Natural killer cell (primary cell): ENCODE measurements at regions not wholly inside any gene's neighbourhood (a gene's known extent, or its start where the extent isn't known, plus 50 kb on each side); places are given as distances from the start of the nearest gene placed in this dataset.

Experiments
- ATAC-seq, 3 donors: fragments of 150-1000 bp in 2 of 3; fragments of 200-7000 bp in 1 of 3; cut with Tn5 transposase; 1 replicate in 1 of 3; 2 replicates in 2 of 3; pipeline ENCODE4 v1.10.0; 2021; ENCODE audit warnings: mild to moderate bottlenecking in 2 of 3, moderate library complexity in 2 of 3
- DNase-seq, 2 donors: peaks; one replicate each; pipeline versions ENCODE4 v3.0.0 to v3.0.0-alpha.2; 2013 to 2021; ENCODE audit warnings: mixed read lengths in 1 of 2
- H3K27ac ChIP-seq: one replicate; pipeline ENCODE4 v1.5.1; 2013; ENCODE audit warnings: mild to moderate bottlenecking, low read length
- H3K27me3 ChIP-seq: one replicate; pipeline ENCODE4 v1.6.1; 2013; ENCODE audit warnings: low read length; ENCODE audit not compliant: control insufficient read depth, insufficient read depth
- H3K36me3 ChIP-seq: one replicate; pipeline ENCODE4 v1.6.1; 2013; ENCODE audit warnings: low read length; ENCODE audit not compliant: control insufficient read depth, insufficient read depth
- H3K4me1 ChIP-seq: one replicate; pipeline ENCODE4 v1.6.1; 2013; ENCODE audit warnings: low read length; ENCODE audit not compliant: control insufficient read depth, insufficient read depth
- H3K4me3 ChIP-seq: one replicate; pipeline ENCODE4 v1.5.1; 2013; ENCODE audit warnings: low read length
- H3K9me3 ChIP-seq: one replicate; pipeline ENCODE4 v1.6.1; 2013; ENCODE audit warnings: low read length; ENCODE audit not compliant: control insufficient read depth, insufficient read depth
- H3K27ac Mint-ChIP-seq, 2 donors: one replicate each; pipeline ENCODE4 v1.8.0; 2022; ENCODE audit warnings: mild to moderate bottlenecking in 2 of 2, mixed read lengths in 2 of 2, moderate library complexity in 1 of 2
- H3K27me3 Mint-ChIP-seq, 2 donors: one replicate each; pipeline ENCODE4 v1.8.0; 2022; ENCODE audit warnings: low read depth in 2 of 2, mixed read lengths in 2 of 2
- H3K36me3 Mint-ChIP-seq: one replicate; pipeline ENCODE4 v1.8.0; 2022; ENCODE audit warnings: mixed read lengths
- H3K4me1 Mint-ChIP-seq, 2 donors: one replicate each; pipeline ENCODE4 v1.8.0; 2022; ENCODE audit warnings: mixed read lengths in 2 of 2
- H3K4me3 Mint-ChIP-seq: one replicate; pipeline ENCODE4 v1.8.0; 2022; ENCODE audit warnings: mild to moderate bottlenecking, moderate library complexity, mixed read lengths
- H3K9me3 Mint-ChIP-seq, 2 donors: one replicate each; pipeline ENCODE4 v1.8.0; 2022; ENCODE audit warnings: mixed read lengths in 2 of 2
- CTCF ChIP-seq: fragments of 200-600 bp; IDR thresholded peaks from one replicate; pipeline ENCODE4 v1.8.0; 2022; ENCODE audit warnings: antibody characterized with exemption
- WGBS: methylation state at CpG from one replicate; pipeline ENCODE4 v1.1.7; 2013; ENCODE audit warnings: missing lambda C conversion rate; ENCODE audit not compliant: insufficient coverage; 5-methylcytosine and 5-hydroxymethylcytosine counted together
- intact Hi-C: fragments of 100-400 bp; cut with micrococcal nuclease; formaldehyde crosslinking; loops from one replicate; pipeline ENCODE4 v1.14.2; 2022

- ATAC-seq (peak; percentile 58 to 84 (median 75)), DNase-seq (peak; percentile 40 to 69)
- TF ChIP-seq CTCF, result peak; percentile 78
- Histone ChIP-seq H3K9me3 (no peaks in the 10 kb centered on the region), H3K36me3 (no peaks in the 10 kb centered on the region), H3K27ac (no peak overlapping the region), H3K4me1 (peaks cover 4% of the 10 kb centered on the region), H3K27me3 (no peaks in the 10 kb centered on the region), H3K4me3 (no peak overlapping the region)
- intact Hi-C loops, result loop anchor here (5.0 to 10.0 kb wide), 2 partner anchors 693 to 740 kb away; no protein-coding TSS in a partner anchor
- no peaks in the 10 kb centered on the region for H3K9me3 Mint-ChIP-seq
- peaks cover 13 to 25% of the 10 kb centered on the region in 2 donors for H3K27me3 Mint-ChIP-seq
- peaks cover 5 to 6% of the 10 kb centered on the region in 2 donors for H3K4me1 Mint-ChIP-seq
- 22% methylated on average over 17 of the region's 18 CpGs for WGBS
- no peak overlapping the region for H3K4me3 Mint-ChIP-seq
- no peak overlapping the region for H3K27ac Mint-ChIP-seq
- H3K36me3 Mint-ChIP-seq, result no peaks in the 10 kb centered on the region
These were observed 112.6 kb upstream of the RALGAPA2 start for GRCh38 chr20:20824924-20825584.

- no peak overlapping the region for H3K27ac Mint-ChIP-seq
- peaks cover 13 to 25% of the 10 kb centered on the region in 2 donors for H3K27me3 Mint-ChIP-seq
- no peak for DNase-seq
These were observed 111.0 kb upstream of the RALGAPA2 start for GRCh38 chr20:20823476-20823881.

GRCh38 chr20:20821484-20822260, 109.2 kb upstream of the RALGAPA2 start:
- intact Hi-C loops, result loop anchor here (10.0 kb wide), 1 partner anchor 737 kb away; no protein-coding TSS in a partner anchor
- Mint-ChIP-seq H3K27ac (no peak overlapping the region), H3K4me3 (no peak overlapping the region), H3K27me3 (peaks cover 9 to 22% of the 10 kb centered on the region in 2 donors), H3K4me1 (peaks cover 5 to 10% of the 10 kb centered on the region in 2 donors), H3K9me3 (no peaks in the 10 kb centered on the region), H3K36me3 (no peaks in the 10 kb centered on the region)
- Histone ChIP-seq H3K4me3 (no peak overlapping the region), H3K4me1 (peaks cover 4% of the 10 kb centered on the region), H3K36me3 (no peaks in the 10 kb centered on the region), H3K27me3 (no peaks in the 10 kb centered on the region), H3K27ac (no peak overlapping the region), H3K9me3 (no peaks in the 10 kb centered on the region)
- whole genome bisulfite sequencing, result 84% methylated on average over 12 of the region's 12 CpGs
- DNase-seq, result no peak
- ATAC-seq, result no peak
- no peak for TF ChIP-seq CTCF

More at GRCh38 chr20:20823476-20823881, 111.0 kb upstream of the RALGAPA2 start:
- Histone ChIP-seq H3K4me1 (peaks cover 4% of the 10 kb centered on the region), H3K9me3 (no peaks in the 10 kb centered on the region), H3K4me3 (no peak overlapping the region), H3K27me3 (no peaks in the 10 kb centered on the region), H3K36me3 (no peaks in the 10 kb centered on the region), H3K27ac (no peak overlapping the region)
- intact Hi-C loops, result loop anchor here (10.0 kb wide), 1 partner anchor 739 kb away; no protein-coding TSS in a partner anchor
- H3K9me3 Mint-ChIP-seq, result no peaks in the 10 kb centered on the region
- ATAC-seq, result no peak
- WGBS, result 80% methylated on average over 11 of the region's 11 CpGs
- no peak for TF ChIP-seq CTCF
- peaks cover 5 to 6% of the 10 kb centered on the region in 2 donors for H3K4me1 Mint-ChIP-seq
- no peaks in the 10 kb centered on the region for H3K36me3 Mint-ChIP-seq
- no peak overlapping the region for H3K4me3 Mint-ChIP-seq
